ENCODE measurements at regions not wholly inside any gene's neighbourhood (a gene's known extent, or its start where the extent isn't known, plus 50 kb on each side); places are given as distances from the start of the nearest gene placed in this dataset.
A peak's percentile ranks its signal among the peaks of the same experiment; 100 is the strongest.

DNA sequence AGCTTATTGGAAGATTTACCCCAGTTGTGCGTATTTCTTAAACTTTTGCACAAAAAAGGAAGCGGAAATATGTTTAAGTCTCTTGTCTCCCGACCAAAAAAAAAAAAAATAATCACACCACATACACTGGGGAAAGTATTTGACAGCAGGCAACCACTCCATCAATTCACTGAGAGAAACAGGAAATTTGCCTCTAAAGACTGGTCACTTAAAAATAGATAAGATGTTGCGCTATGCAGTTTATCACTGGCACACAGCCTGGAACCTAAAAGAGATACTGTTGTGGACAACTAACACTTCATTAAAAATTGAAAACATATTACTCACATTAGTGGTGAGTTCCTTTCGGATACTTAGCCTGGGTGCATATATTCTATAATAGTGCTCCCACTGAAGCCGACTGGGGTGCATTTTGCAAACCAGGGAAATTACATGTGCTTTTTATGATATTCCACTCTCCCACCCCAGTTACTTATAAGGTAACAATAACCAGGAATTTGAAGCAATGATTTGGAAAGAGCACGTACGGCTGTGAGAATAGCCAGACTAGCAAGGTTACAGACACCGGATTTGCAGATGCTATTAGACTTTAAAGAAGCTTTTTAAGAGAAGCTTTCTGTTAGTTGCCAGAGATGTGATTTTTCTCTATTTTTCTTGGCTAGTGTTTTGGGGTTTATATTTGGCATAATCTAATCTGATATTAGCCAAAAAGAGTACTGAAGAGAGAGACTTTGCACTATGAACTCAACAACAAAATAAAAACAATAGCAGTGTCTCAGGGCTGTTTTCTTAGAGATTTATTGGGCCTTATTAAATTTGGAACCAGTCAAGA lies 311.5 kb downstream of the NOVA1 start:
- 86% methylated on average over 9 of the region's 9 CpGs for WGBS (ENCODE audit: missing lambda C conversion rate)
- Histone ChIP-seq H3K27ac (peak overlapping the region in 1 of 2 experiments; percentile 38; a peak in 2 of 6 replicates), H3K9me3 (peaks cover 17% of the 10 kb centered on the region), H3K4me1 (peaks cover 17% of the 10 kb centered on the region), H3K4me3 (no peak overlapping the region), H3K4me2 (peak overlapping the region; percentile 14; the same call in 1 of the 3 replicates)
- no peak for TF ChIP-seq EHMT2 (IDR thresholded peaks at IDR 0.05; ENCODE audit: low read depth)
- TF ChIP-seq RFX5 (IDR thresholded peaks at IDR 0.05): no peak
- no peak for TF ChIP-seq HOXB13 (CRISPR knock-in tag; IDR thresholded peaks at IDR 0.05; ENCODE audit: low read depth)
- no peak for TF ChIP-seq ZNF302 (CRISPR knock-in tag; IDR thresholded peaks at IDR 0.05)
- no peak for TF ChIP-seq HMGXB4 (CRISPR knock-in tag; IDR thresholded peaks at IDR 0.05; ENCODE audit: borderline replicate concordance)
- no peak for TF ChIP-seq NFE2L2 (conservative IDR thresholded peaks at IDR 0.05; ENCODE audit: low read length)
- TF ChIP-seq, protein P1, sequence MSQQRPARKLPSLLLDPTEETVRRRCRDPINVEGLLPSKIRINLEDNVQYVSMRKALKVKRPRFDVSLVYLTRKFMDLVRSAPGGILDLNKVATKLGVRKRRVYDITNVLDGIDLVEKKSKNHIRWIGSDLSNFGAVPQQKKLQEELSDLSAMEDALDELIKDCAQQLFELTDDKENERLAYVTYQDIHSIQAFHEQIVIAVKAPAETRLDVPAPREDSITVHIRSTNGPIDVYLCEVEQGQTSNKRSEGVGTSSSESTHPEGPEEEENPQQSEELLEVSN (IDR thresholded peaks at IDR 0.05; ENCODE audit: borderline replicate concordance, low read depth): no peak
- TF ChIP-seq ESRRA (IDR thresholded peaks at IDR 0.05; ENCODE audit: borderline replicate concordance, low read length): no peak
- no peak for TF ChIP-seq FOSB (CRISPR knock-in tag; IDR thresholded peaks at IDR 0.05)
- TF ChIP-seq TFCP2L1 (CRISPR knock-in tag; IDR thresholded peaks at IDR 0.05): no peak
- FAIRE-seq (no peak), ATAC-seq (no peak), DNase-seq (ENCODE audit: low read depth in 1 of 2, low spot score in 1 of 2) (no peak)
- ChIA-PET CTCF (no interaction called here), POLR2A (no interaction called here)

DNA sequence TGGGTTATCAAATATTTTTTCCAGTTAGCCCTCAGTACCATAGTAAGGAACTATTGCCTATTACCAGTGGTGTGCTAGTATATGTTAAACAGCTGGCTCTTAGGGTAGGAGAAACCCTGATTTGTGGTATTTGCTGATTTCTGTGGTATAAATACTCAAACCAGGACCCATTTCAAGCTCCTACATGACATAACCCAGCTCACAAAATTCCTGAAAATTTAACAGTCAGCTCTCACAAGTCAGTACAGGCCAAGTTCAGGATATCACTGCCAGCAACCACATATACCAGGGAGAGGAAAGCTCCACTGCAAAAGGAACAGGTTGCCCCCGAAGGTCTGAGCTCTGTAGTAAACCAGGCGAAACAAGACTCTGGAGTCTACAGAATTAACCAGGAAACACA lies 315.3 kb downstream of the NOVA1 start:
- ChIA-PET CTCF (interaction anchor here (0.8 kb wide), 1 partner anchor 8 kb away, joined by 3 read pairs; no protein-coding TSS in a partner anchor), POLR2A (no interaction called here)
- H3K4me2 ChIP-seq: no peak overlapping the region
- ATAC-seq (no peak), DNase-seq (ENCODE audit: low read depth in 1 of 2, low spot score in 1 of 2) (no peak), FAIRE-seq (no peak)
- peaks cover 32% of the 10 kb centered on the region for H3K9me3 ChIP-seq
- WGBS (ENCODE audit: missing lambda C conversion rate): 78% methylated on average over 2 of the region's 2 CpGs
- H3K4me1 ChIP-seq: peaks cover 22% of the 10 kb centered on the region
- peak overlapping the region; percentile 85 to 91 for H3K27ac ChIP-seq
- H3K4me3 ChIP-seq: no peak overlapping the region
- TF ChIP-seq RNF2 (IDR thresholded peaks at IDR 0.05; ENCODE audit: borderline replicate concordance, low read depth) (no peak), GATA3 (IDR thresholded peaks at IDR 0.05; ENCODE audit: borderline replicate concordance) (no peak), MAFK (IDR thresholded peaks at IDR 0.05; ENCODE audit: partially characterized antibody) (no peak), EP300 (IDR thresholded peaks at IDR 0.05) (no peak), HDAC2 (IDR thresholded peaks at IDR 0.05) (no peak), POLR2A (IDR thresholded peaks at IDR 0.05; ENCODE audit: low read length) (no peak), RAD21 (conservative IDR thresholded peaks at IDR 0.05 in 1 of 2, IDR thresholded peaks at IDR 0.05 in 1 of 2) (no peak), CBX8 (IDR thresholded peaks at IDR 0.05) (no peak), HMGXB4 (CRISPR knock-in tag; IDR thresholded peaks at IDR 0.05; ENCODE audit: borderline replicate concordance) (no peak), REST (IDR thresholded peaks at IDR 0.05) (no peak), NR3C1 (IDR thresholded peaks at IDR 0.05) (no peak), ZC3H11A (IDR thresholded peaks at IDR 0.05) (no peak), SMC3 (IDR thresholded peaks at IDR 0.05) (no peak), CBX2 (IDR thresholded peaks at IDR 0.05; ENCODE audit: borderline replicate concordance, low read depth) (no peak), PBX3 (IDR thresholded peaks at IDR 0.05) (no peak), ZSCAN20 (CRISPR knock-in tag; IDR thresholded peaks at IDR 0.05) (no peak)
- TF ChIP-seq, protein P2, sequence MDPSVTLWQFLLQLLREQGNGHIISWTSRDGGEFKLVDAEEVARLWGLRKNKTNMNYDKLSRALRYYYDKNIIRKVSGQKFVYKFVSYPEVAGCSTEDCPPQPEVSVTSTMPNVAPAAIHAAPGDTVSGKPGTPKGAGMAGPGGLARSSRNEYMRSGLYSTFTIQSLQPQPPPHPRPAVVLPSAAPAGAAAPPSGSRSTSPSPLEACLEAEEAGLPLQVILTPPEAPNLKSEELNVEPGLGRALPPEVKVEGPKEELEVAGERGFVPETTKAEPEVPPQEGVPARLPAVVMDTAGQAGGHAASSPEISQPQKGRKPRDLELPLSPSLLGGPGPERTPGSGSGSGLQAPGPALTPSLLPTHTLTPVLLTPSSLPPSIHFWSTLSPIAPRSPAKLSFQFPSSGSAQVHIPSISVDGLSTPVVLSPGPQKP (IDR thresholded peaks at IDR 0.05; ENCODE audit: low read depth, low read length): no peak
- TF ChIP-seq, protein P1 (IDR thresholded peaks at IDR 0.05; ENCODE audit: borderline replicate concordance, low read depth): no peak

Measured in A549 (cell line).